HG03175 (cell line): ENCODE measurements at regions not wholly inside any gene's neighbourhood (a gene's known extent, or its start where the extent isn't known, plus 50 kb on each side); places are given as distances from the start of the nearest gene placed in this dataset.
"Not testable (repeated sequence)": the region's sequence is repeated elsewhere in the genome, so short reads cannot be mapped to it uniquely, and the experiment has no call there.

Source experiments
- ATAC-seq: cut with Tn5 transposase; IDR thresholded peaks from one replicate; pipeline ENCODE4 v1.9.1; 2021; ENCODE audit warnings: mild to moderate bottlenecking, moderate library complexity; ENCODE audit not compliant: unreplicated experiment

- no peak for ATAC-seq
Observed at GRCh38 chr20:43837856-43838702, 76.6 kb upstream of the TOX2 start.

GRCh38 chr20:43836790-43837189 lies 77.9 kb upstream of the TOX2 start:
- ATAC-seq, result no peak

DNA sequence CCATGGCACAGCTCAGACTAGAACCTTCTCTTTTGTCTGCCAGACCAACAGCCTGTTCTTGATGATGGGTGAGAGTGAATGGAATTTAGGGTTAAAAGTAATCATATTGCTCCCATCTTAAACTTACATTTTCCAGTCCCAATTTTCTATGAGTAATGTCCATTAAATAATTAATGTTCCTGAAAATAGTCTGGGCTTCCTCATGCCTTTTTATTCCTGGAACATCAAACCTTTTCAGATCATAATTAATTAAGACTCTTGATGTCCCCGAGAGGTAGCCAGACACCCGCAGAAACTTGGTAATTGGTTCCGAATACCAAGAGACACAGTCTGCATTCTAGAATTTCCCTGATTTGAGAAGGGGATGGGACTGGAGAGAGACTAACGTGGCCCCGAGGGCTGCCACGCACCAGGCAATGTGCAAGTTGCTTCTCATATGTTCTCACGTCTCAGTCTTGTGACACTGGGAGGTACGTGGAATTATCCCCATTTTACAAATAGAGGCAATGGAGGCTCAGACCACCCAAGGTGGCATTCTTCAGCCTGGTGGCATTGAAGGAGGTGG lies 78.6 kb upstream of the TOX2 start:
- no peak for ATAC-seq

DNA sequence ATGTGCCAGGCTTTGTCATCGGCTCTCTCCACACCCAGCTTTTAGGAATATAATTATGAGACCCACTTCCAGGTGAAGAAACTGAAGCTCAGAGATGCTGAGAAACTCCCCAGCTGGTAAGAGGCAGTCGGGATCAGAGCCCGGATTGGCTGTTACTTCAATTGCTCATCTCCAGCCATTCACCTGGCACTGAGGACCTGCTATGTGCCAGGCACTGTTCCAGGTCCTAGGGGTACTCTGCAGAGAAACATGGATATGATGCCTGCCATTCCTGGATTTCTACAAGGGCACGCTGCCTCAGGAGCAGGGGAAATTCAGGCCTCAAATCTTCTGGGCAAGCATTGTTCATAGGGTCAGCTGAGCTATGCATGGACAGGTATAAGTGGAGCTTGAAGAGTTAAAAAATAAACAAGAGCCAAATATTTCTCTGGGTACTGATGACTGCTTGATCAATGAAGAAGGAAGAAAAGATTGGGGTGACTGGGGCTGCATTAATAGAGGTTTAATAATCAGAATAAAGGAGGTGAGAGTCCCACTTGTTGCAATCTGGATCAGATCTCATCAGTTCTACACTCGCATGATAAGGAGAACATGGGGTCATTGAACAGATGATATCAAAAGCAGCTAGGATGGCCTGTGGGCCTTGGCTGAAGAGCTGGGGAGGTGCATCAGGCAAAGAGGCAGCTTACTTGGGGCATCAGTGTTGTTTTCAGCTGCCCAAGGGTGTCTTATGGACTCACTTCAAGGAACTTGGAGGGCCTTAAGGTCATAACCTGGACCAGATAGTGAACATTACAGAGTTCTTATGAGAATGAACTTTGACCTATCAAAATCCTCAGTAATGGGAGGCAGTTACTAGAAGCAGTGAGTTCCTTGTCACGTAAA lies 80.9 kb upstream of the TOX2 start:
- ATAC-seq, result no peak

GRCh38 chr20:43832961-43833360 lies 81.7 kb upstream of the TOX2 start:
- ATAC-seq, result no peak

- ATAC-seq, result no peak
Observed at GRCh38 chr20:43832096-43832816, 82.4 kb upstream of the TOX2 start.

DNA sequence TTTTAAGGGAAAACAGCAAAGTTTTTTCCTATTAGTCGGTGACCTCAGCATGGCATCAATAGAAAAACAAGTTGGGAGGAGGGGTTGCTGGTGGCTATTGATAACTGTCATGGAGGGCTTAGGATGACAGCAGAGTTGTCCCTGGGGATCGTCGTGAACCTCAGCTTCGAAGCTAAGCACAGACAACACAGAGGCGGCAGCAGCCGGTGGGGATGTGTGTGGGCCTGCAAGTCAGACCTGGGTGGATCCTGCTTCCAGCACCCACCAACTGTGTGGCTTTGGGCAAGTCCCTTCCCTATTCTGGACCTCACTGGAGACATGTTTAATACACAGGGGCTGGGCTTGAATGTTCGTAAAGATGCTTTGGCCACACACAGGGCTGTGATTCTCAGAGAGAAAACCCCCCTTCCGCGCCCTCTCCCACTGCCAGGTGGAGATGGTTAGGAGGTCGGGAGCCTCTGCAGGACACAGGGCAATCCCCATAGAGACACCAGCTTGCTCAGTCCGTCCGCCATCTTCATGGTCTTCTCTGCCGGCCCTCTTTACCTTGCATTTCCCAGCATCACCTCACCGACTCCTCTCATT lies 83.1 kb upstream of the TOX2 start:
- no peak for ATAC-seq

GRCh38 chr20:43830883-43831282 lies 83.8 kb upstream of the TOX2 start:
- ATAC-seq, result no peak

GRCh38 chr20:43829951-43830690 lies 84.5 kb upstream of the TOX2 start:
- ATAC-seq, result no peak

GRCh38 chr20:43827940-43828562 lies 86.6 kb upstream of the TOX2 start:
- no peak for ATAC-seq

DNA sequence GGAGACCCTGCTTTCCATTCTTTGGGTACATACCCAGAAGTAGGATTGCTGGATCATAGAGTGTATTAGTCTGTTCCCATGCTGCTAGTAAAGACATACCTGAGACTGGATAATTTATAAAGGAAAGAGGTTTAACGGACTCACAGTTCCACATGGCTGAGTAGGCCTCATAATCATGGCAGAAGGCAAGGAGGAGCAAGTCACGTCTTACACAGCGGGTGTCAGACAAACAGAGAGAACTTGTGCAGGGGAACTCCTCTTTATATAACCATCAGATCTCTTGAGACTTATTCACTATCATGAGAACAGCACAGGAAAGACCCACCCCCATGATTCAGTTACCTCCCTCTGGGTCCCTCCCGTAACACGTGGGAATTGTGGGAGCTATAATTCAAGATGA lies 87.7 kb upstream of the TOX2 start:
- not testable (repeated sequence) for ATAC-seq

GRCh38 chr20:43825581-43825980 lies 89.1 kb upstream of the TOX2 start:
- ATAC-seq, result no peak

DNA sequence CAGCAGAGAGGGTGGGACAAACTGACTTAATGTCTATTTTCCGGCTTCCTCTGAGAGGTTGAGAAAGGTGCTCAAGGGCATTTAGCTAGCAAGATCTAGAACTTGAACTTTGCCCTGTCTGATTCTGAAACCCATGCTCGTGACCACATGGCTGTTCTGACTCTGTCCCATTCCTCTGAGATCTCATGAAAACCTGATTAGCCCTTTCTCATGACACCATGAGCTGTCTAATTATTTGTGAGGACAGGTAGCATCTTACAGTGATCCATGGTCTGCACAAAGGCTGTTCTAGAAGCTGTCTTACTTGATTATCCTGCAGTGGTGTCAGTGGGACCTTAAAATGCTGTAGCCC lies 89.6 kb upstream of the TOX2 start:
- ATAC-seq, result peak; percentile 61

DNA sequence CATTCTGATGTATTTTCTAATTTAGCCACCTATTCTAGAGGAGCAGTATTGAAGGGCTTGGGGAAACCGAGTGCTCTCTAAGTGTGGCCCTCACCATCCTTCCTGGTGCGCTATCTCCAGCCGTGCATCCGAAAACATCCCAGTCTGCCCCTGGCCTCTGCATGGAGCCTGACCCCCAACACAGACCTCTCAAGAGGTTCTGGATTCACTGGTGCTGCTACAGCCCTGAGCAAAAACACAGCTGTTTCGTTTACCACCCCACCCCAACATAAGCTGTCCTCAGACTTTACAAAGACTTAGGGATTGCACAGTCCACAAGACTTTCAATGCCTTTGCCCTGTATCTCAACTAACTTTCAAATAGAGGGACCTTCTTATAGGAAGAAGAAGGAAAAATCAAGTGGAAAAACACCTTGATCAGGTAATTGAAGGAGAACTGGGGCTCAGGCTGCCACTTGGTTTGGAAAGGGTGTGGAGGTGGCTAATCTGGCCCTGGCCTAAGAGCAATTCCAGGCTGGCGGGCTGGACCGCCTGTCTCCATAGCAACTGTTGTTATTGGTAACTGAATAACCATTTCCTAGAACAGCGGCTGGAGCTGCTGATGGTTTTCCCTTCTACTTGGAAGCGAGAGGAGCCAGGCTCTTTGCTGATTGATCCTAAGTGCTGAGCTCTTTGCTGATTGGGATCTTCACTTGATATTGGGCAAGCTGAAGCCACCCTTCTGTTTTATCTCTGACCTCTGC lies 90.2 kb upstream of the TOX2 start:
- ATAC-seq, result peak; percentile 14

DNA sequence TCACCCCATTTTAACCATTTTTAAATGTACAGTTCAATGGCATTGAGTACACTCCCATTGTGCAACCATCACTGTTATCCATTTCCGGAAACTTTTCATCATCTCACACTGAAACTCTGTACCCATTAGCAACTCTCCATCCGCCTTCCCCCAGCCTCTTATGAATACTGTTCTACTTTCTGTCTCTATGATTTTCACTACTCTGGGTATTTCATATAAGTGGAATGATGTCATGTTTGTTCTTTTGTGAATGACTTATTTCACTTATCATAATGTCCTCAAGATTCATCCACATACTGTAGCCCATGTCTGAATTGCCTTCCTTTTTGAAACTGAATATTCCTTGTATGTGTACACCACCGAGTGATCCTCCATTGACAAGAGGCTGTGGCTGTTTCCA lies 92.9 kb upstream of the TOX2 start:
- ATAC-seq, result no peak

DNA sequence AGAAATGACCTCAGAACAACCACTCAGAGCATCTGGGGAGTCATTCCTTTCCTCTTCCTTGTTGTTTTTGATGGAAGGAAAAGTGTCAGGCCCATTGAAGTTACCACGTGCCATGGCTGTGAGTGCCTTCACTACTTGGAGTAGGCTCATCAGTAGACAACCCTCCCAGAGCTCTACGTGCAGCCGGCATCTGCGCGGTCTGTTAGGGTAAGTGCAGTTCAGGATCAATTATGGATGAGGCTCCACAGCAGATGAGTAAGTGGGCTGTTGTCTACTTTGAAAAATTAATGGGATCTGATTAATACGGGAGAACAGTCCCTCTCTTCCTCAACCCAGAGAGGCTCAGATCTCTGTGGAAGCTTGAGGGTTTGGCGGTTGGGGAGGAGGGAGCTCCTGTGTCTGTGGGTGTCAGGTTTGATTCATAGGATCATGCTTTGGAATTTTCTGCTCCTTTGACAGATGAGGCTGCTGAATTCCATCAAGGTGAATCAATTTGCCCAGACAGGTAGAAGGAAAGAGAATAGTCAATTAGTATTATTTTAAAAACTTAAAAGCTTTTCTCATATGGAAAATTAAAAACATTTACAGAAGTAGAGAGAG lies 93.8 kb upstream of the TOX2 start:
- no peak for ATAC-seq

DNA sequence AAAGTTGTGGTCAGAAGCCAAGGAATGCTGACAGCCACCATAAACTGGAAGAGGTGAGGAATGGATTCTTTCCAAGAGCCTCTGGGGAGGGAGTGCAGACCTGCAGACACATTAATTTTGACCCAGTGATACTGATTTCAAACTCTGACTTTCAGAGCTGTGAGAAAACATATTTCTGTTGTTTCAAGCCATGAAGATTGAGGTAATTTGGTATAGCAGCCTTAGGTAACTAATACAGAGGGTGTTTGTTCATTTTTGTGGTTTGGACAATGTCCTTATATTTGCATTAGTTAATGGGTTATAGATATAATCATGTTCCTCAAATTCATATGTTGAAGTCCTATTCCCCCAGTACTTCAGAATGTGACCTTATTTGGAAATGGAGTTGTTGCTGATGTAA lies 85.4 kb upstream of the GTSF1L start:
- ATAC-seq, result no peak

DNA sequence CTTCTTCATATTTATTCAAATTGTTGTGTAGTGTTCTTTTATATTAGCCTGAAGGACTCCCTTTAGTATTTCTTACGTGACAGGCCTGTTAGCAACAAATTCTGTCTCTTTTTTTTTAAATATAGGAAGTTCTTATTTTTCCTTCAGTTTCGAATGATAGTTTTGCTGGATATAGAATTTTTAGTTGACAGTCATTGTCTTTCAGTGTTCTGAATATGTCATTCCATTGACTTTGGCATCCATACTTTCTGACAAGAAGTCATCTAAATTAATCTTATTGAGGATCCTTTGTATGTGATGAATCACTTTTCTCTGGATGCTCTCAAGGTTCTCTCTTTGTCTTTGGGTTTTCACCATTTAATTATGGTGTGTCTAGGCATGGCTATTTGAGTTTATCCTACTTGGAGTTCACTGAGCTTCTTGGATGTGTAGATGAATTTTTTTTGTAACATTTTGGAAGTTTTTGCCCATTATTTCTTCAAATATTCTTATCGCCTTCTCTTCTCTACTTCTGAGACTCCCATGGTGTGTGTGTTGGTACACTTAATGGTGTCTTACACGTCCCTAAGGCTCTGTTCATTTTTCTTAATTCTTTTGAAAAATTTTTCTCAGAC lies 82.5 kb upstream of the GTSF1L start:
- no peak for ATAC-seq
